ENCODE measurements at regions not wholly inside any gene's neighbourhood (a gene's known extent, or its start where the extent isn't known, plus 50 kb on each side); places are given as distances from the start of the nearest gene placed in this dataset.

DNA sequence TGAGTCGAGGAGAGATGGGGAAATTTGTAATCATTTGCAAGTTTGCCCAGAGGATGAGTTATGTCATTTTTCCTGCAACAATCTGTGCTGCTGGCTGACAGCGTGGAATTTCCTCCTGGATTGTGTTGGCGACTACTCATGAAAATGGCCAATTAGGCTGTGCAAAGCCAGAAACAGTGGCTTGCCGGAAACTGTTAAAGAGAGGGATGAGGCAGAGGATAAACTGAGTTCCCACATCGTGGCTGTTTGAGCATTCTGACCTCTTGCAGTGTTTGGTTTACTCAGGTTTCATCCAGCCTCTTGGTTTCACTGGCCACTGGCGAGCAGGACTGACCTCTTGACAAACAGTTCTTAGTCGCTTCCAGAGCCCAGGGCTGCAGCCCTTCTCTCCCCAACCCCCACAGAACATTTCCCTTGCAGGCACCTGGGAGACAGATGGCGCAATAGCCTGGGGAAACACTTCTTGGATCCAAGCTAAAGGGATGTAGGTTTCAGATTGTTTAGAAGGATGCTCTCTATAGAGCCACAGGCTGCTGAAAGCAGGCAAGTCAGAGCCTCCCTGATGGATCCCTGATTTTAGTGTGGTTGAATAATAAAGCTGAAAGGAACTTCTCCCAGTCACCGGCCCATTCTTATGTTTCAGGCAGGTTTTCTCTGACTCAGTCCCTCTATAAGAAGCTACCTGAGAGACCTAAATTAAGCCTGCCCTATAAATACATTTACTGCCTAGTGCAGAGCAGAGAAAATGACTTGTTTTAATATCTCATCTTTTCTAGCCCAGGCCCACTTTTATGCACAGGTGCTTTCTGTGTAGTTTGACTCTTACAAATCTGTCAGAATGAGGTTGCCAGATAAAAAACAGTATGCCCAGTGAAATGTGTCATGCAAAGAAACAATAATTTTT is 92.8 kb upstream of the UBE2E1 start:
- no peak overlapping the region for H4K8ac ChIP-seq (ENCODE audit: low read depth, low read length)
- H3K14ac ChIP-seq (ENCODE audit: low read length) = no peak overlapping the region
- no peak overlapping the region for H4K12ac ChIP-seq (ENCODE audit: low read depth, low read length)
- no CpG with 5 or more reads among the region's 9 CpGs for WGBS (ENCODE audit: extremely low coverage, insufficient coverage, insufficient read length)
- H3K4me1 ChIP-seq (ENCODE audit: control insufficient read depth in 1 of 2, insufficient read depth in 2 of 2, low read length in 2 of 2) = peaks cover 4 to 5% of the 10 kb centered on the region in 2 experiments
- no peaks in the 10 kb centered on the region for H3K9me3 ChIP-seq (ENCODE audit: insufficient read depth, low read depth, low read length)
- H3K18ac ChIP-seq (ENCODE audit: low read length) = no peak overlapping the region
- H2BK12ac ChIP-seq (ENCODE audit: low read length) = no peak overlapping the region
- H2AK5ac ChIP-seq (ENCODE audit: low read length) = no peak overlapping the region
- no peak overlapping the region for H3K23ac ChIP-seq (ENCODE audit: low read length)
- no peaks in the 10 kb centered on the region for H3K27me3 ChIP-seq (ENCODE audit: insufficient read depth, low read length)
- H3K79me1 ChIP-seq (ENCODE audit: low read length) = no peaks in the 10 kb centered on the region
- DNase-seq = peak; percentile 85 to 87
- H3K27ac ChIP-seq (ENCODE audit: low read depth, low read length) = no peak overlapping the region
- H3K4me2 ChIP-seq (ENCODE audit: low read length) = peak overlapping the region; percentile 13
- no peak overlapping the region for H2BK120ac ChIP-seq (ENCODE audit: insufficient read depth, low read length, poor library complexity)
- no peak overlapping the region for H3K4ac ChIP-seq (ENCODE audit: low read depth, low read length)
- H3K4me3 ChIP-seq (ENCODE audit: low read depth, low read length) = no peak overlapping the region
- no peak overlapping the region for H2BK5ac ChIP-seq (ENCODE audit: low read depth, low read length, poor library complexity)
- H3K9ac ChIP-seq (ENCODE audit: low read length) = no peak overlapping the region
- no peaks in the 10 kb centered on the region for H3K79me2 ChIP-seq (ENCODE audit: control insufficient read depth, insufficient read depth, low read length, poor library complexity)
- H3K36me3 ChIP-seq (ENCODE audit: control insufficient read depth in 1 of 2, insufficient read depth in 2 of 2, low read length in 2 of 2) = no peaks in the 10 kb centered on the region
- H2AFZ ChIP-seq (ENCODE audit: insufficient read depth, low read length, poor library complexity) = no peak overlapping the region
- H4K91ac ChIP-seq (ENCODE audit: low read depth, low read length) = no peak overlapping the region

DNA sequence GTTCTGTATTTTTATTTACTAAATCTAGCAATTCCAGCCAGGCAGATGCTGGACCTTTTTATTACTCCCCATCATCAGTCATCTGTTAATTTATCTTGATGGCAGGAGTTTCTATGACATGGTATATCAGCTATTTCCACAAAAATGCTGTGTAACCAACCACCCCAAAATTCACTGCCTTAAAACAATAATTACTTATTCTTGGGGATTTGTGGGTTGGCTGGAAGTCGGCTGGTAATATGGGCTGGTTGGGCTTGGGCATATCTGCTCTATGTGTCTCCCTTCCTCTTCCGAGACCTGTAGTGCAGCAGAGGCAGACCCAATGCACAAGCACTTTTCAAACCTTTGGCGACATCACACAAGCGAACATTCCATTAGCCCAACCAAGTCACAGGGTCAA is 92.1 kb upstream of the UBE2E1 start:
- Histone ChIP-seq H3K79me2 (ENCODE audit: control insufficient read depth, insufficient read depth, low read length, poor library complexity) (no peaks in the 10 kb centered on the region), H3K4me2 (ENCODE audit: low read length) (no peak overlapping the region), H3K4ac (ENCODE audit: low read depth, low read length) (no peak overlapping the region), H4K91ac (ENCODE audit: low read depth, low read length) (no peak overlapping the region), H2BK12ac (ENCODE audit: low read length) (no peak overlapping the region), H3K9me3 (ENCODE audit: insufficient read depth, low read depth, low read length) (no peaks in the 10 kb centered on the region), H3K9ac (ENCODE audit: low read length) (no peak overlapping the region), H4K8ac (ENCODE audit: low read depth, low read length) (no peak overlapping the region), H3K4me1 (ENCODE audit: control insufficient read depth in 1 of 2, insufficient read depth in 2 of 2, low read length in 2 of 2) (peaks cover 4 to 5% of the 10 kb centered on the region in 2 experiments), H4K12ac (ENCODE audit: low read depth, low read length) (no peak overlapping the region), H3K27ac (ENCODE audit: low read depth, low read length) (no peak overlapping the region), H3K23ac (ENCODE audit: low read length) (no peak overlapping the region), H2BK5ac (ENCODE audit: low read depth, low read length, poor library complexity) (no peak overlapping the region), H3K18ac (ENCODE audit: low read length) (no peak overlapping the region), H2AK5ac (ENCODE audit: low read length) (no peak overlapping the region), H2AFZ (ENCODE audit: insufficient read depth, low read length, poor library complexity) (no peak overlapping the region), H3K27me3 (ENCODE audit: insufficient read depth, low read length) (no peaks in the 10 kb centered on the region), H3K36me3 (ENCODE audit: control insufficient read depth in 1 of 2, insufficient read depth in 2 of 2, low read length in 2 of 2) (no peaks in the 10 kb centered on the region), H3K4me3 (ENCODE audit: low read depth, low read length) (no peak overlapping the region), H3K14ac (ENCODE audit: low read length) (no peak overlapping the region), H3K79me1 (ENCODE audit: low read length) (no peaks in the 10 kb centered on the region), H2BK120ac (ENCODE audit: insufficient read depth, low read length, poor library complexity) (no peak overlapping the region)
- WGBS (ENCODE audit: extremely low coverage, insufficient coverage, insufficient read length) = no CpG with 5 or more reads among the region's 4 CpGs
- DNase-seq = no peak

DNA sequence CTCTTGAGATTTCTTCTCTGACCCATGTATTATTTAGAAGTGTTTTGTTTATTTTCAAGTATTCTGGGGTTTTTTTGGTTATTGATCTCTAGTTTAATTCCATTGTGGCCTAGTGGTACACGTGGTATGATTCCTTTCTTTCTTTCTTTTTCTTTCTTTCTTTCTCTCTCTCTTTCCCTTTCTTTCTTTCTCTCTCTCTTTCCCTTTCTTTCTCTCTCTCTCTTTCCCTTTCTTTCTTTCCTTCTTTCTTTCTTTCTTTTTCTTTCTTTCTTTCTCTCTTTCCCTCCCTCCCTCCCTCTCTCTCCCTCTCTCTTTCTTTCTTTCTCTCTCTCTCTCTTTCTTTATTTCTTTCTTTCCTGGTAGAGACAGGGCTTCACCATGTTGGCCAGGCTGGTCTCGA is 85.7 kb upstream of the UBE2E1 start:
- Histone ChIP-seq H3K14ac (ENCODE audit: low read length) (no peak overlapping the region), H3K27ac (ENCODE audit: low read depth, low read length) (no peak overlapping the region), H3K23ac (ENCODE audit: low read length) (no peak overlapping the region), H2BK12ac (ENCODE audit: low read length) (no peak overlapping the region), H3K4me2 (ENCODE audit: low read length) (no peak overlapping the region), H3K18ac (ENCODE audit: low read length) (no peak overlapping the region), H3K4ac (ENCODE audit: low read depth, low read length) (no peak overlapping the region), H2AK5ac (ENCODE audit: low read length) (no peak overlapping the region), H3K4me3 (ENCODE audit: low read depth, low read length) (no peak overlapping the region), H3K79me1 (ENCODE audit: low read length) (no peaks in the 10 kb centered on the region), H3K79me2 (ENCODE audit: control insufficient read depth, insufficient read depth, low read length, poor library complexity) (no peaks in the 10 kb centered on the region), H3K9ac (ENCODE audit: low read length) (no peak overlapping the region), H2BK5ac (ENCODE audit: low read depth, low read length, poor library complexity) (no peak overlapping the region), H4K91ac (ENCODE audit: low read depth, low read length) (no peak overlapping the region), H3K36me3 (ENCODE audit: control insufficient read depth in 1 of 2, insufficient read depth in 2 of 2, low read length in 2 of 2) (no peaks in the 10 kb centered on the region), H3K27me3 (ENCODE audit: insufficient read depth, low read length) (no peaks in the 10 kb centered on the region), H4K12ac (ENCODE audit: low read depth, low read length) (no peak overlapping the region), H3K9me3 (ENCODE audit: insufficient read depth, low read depth, low read length) (no peaks in the 10 kb centered on the region), H2BK120ac (ENCODE audit: insufficient read depth, low read length, poor library complexity) (no peak overlapping the region), H3K4me1 (ENCODE audit: control insufficient read depth in 1 of 2, insufficient read depth in 2 of 2, low read length in 2 of 2) (no peaks in the 10 kb centered on the region), H2AFZ (ENCODE audit: insufficient read depth, low read length, poor library complexity) (no peak overlapping the region), H4K8ac (ENCODE audit: low read depth, low read length) (no peak overlapping the region)
- DNase-seq = no peak
- WGBS (ENCODE audit: extremely low coverage, insufficient coverage, insufficient read length) = no CpG with 5 or more reads among the region's 2 CpGs

DNA sequence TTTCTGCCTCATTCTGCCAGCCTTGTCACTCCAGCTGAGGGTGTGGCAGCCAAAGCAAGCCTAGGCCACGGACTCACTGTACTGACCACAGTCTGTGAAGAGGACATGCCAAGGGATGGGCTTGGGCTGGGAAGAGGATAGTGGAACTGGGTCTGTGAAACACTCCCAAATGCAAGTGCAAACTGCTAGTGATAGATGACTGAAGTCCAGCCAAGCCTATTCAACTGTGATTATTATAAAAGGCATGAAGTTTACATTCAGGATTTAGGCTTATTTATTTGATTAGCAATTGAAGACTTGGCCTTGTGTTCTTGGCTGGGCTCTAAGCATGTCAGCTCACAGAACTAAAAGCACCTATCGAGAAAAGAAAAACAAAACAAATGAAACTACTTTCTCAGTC is 84.9 kb upstream of the UBE2E1 start:
- Histone ChIP-seq H3K9ac (ENCODE audit: low read length) (no peak overlapping the region), H4K12ac (ENCODE audit: low read depth, low read length) (no peak overlapping the region), H3K36me3 (ENCODE audit: control insufficient read depth in 1 of 2, insufficient read depth in 2 of 2, low read length in 2 of 2) (no peaks in the 10 kb centered on the region), H2AFZ (ENCODE audit: insufficient read depth, low read length, poor library complexity) (no peak overlapping the region), H3K18ac (ENCODE audit: low read length) (no peak overlapping the region), H3K4me3 (ENCODE audit: low read depth, low read length) (no peak overlapping the region), H2BK120ac (ENCODE audit: insufficient read depth, low read length, poor library complexity) (no peak overlapping the region), H3K4ac (ENCODE audit: low read depth, low read length) (no peak overlapping the region), H4K8ac (ENCODE audit: low read depth, low read length) (no peak overlapping the region), H3K14ac (ENCODE audit: low read length) (no peak overlapping the region), H2BK12ac (ENCODE audit: low read length) (no peak overlapping the region), H3K4me1 (ENCODE audit: control insufficient read depth in 1 of 2, insufficient read depth in 2 of 2, low read length in 2 of 2) (no peaks in the 10 kb centered on the region), H3K27me3 (ENCODE audit: insufficient read depth, low read length) (no peaks in the 10 kb centered on the region), H3K79me2 (ENCODE audit: control insufficient read depth, insufficient read depth, low read length, poor library complexity) (no peaks in the 10 kb centered on the region), H3K4me2 (ENCODE audit: low read length) (no peak overlapping the region), H3K79me1 (ENCODE audit: low read length) (no peaks in the 10 kb centered on the region), H4K91ac (ENCODE audit: low read depth, low read length) (no peak overlapping the region), H3K23ac (ENCODE audit: low read length) (no peak overlapping the region), H2BK5ac (ENCODE audit: low read depth, low read length, poor library complexity) (no peak overlapping the region), H2AK5ac (ENCODE audit: low read length) (no peak overlapping the region), H3K9me3 (ENCODE audit: insufficient read depth, low read depth, low read length) (no peaks in the 10 kb centered on the region), H3K27ac (ENCODE audit: low read depth, low read length) (no peak overlapping the region)
- no peak for DNase-seq
- WGBS (ENCODE audit: extremely low coverage, insufficient coverage, insufficient read length) = no CpG with 5 or more reads among the region's 2 CpGs

All from trophoblast cell (in vitro differentiated cells and primary cell).